GM12878 (cell line): ENCODE measurements at regions not wholly inside any gene's neighbourhood (a gene's known extent, or its start where the extent isn't known, plus 50 kb on each side); places are given as distances from the start of the nearest gene placed in this dataset.
"Not testable (repeated sequence)": the region's sequence is repeated elsewhere in the genome, so short reads cannot be mapped to it uniquely, and the experiment has no call there.

Source experiments
- ATAC-seq: fragments of 200-7000 bp; cut with Tn5 transposase; 3 replicates; pipeline ENCODE4 v1.9.1; 2020; ENCODE audit warnings: mild to moderate bottlenecking, moderate library complexity
- BruUV-seq: library from RNA; stranded (reverse); fragments of 400-500 nt; replicated peaks from 2 replicates; lab custom pipeline; 2021; lab: Mats Ljungman, UMichigan
- CTCF ChIA-PET: fragments of 300-600 bp; sonication (Branson Sonifier 250); formaldehyde crosslinking; extraction: SDS; loops from one replicate; lab custom pipeline; 2021; ENCODE audit warnings: inconsistent platforms; lab: Yijun Ruan, JAX
- POLR2A ChIA-PET: fragments of 350-600 bp; formaldehyde crosslinking; extraction: SDS; loops from one replicate; lab custom pipeline; 2021; ENCODE audit warnings: inconsistent platforms; lab: Charles Lee
- RAD21 ChIA-PET: fragments of 300-600 bp; sonication (Branson Sonifier 250); formaldehyde crosslinking; loops from one replicate; lab custom pipeline; 2023; ENCODE audit warnings: antibody characterized with exemption; ENCODE audit not compliant: unreplicated experiment; lab: Charles Lee
- SMC1A ChIA-PET: fragments of 300-600 bp; sonication (Branson Sonifier 250); formaldehyde crosslinking; loops from one replicate; lab custom pipeline; 2023; ENCODE audit not compliant: unreplicated experiment, uncharacterized antibody; lab: Charles Lee
- DNase-seq: peaks from one replicate; pipeline ENCODE4 v3.0.0-alpha.2; 2011; ENCODE audit warnings: low read depth, low spot score
- FAIRE-seq: peaks from 3 replicates; lab custom pipeline; 2011; peaks lifted over from hg19 to GRCh38; lab: Jason Lieb, UNC
- H2AFZ ChIP-seq: 2 replicates; pipeline ENCODE4 v1.6.0; 2011; ENCODE audit warnings: low read depth, low read length, control low read depth; ENCODE audit not compliant: control insufficient read depth
- H3K27ac ChIP-seq: 2 replicates; pipeline ENCODE4 v1.5.1; 2011; ENCODE audit warnings: control low read depth; ENCODE audit not compliant: control insufficient read depth, insufficient read depth
- H3K27me3 ChIP-seq, 2 experiments: replicated peaks in 1 of 2; 2 replicates each; pipeline versions ENCODE4 v1.6.0 to v1.6.1; 2011; ENCODE audit warnings: low read length in 1 of 2; ENCODE audit not compliant: control insufficient read depth in 2 of 2, insufficient read depth in 2 of 2
- H3K36me3 ChIP-seq, 2 experiments: 2 replicates each; pipeline ENCODE4 v1.5.1; 2011; ENCODE audit warnings: low read length in 1 of 2; ENCODE audit not compliant: control insufficient read depth in 2 of 2, insufficient read depth in 2 of 2
- H3K4me1 ChIP-seq: 2 replicates; pipeline ENCODE4 v1.6.1; 2011; ENCODE audit warnings: mild to moderate bottlenecking, low read length, moderate library complexity, mixed read lengths; ENCODE audit not compliant: control insufficient read depth, insufficient read depth
- H3K4me2 ChIP-seq: 2 replicates; pipeline ENCODE4 v1.6.0; 2011; ENCODE audit warnings: control low read depth; ENCODE audit not compliant: control insufficient read depth, insufficient read depth
- H3K4me3 ChIP-seq: fragments of 200-600 bp; sonication (generic); 2 replicates; pipeline ENCODE4 v1.5.1; 2016
- H3K79me2 ChIP-seq: 2 replicates; pipeline ENCODE4 v1.6.0; 2011; ENCODE audit warnings: low read length; ENCODE audit not compliant: control insufficient read depth, insufficient read depth
- H3K9ac ChIP-seq: 2 replicates; pipeline ENCODE4 v1.8.0; 2011; ENCODE audit warnings: low read length, control low read depth, mixed read lengths; ENCODE audit not compliant: control insufficient read depth, insufficient read depth
- H3K9me3 ChIP-seq: replicated peaks from 3 replicates; pipeline ENCODE4 v1.5.1; 2011; ENCODE audit warnings: mild to moderate bottlenecking, low read length; ENCODE audit not compliant: control insufficient read depth, insufficient read depth
- H4K20me1 ChIP-seq: 2 replicates; pipeline ENCODE4 v1.6.0; 2011; ENCODE audit not compliant: control insufficient read depth, insufficient read depth
- ATF7 ChIP-seq: fragments of 450-650 bp; IDR thresholded peaks from 2 replicates; pipeline ENCODE4 v1.6.1; 2016; ENCODE audit warnings: low read depth, mild to moderate bottlenecking
- CHD2 ChIP-seq: IDR thresholded peaks from 2 replicates; pipeline ENCODE4 v1.6.1; 2011; ENCODE audit warnings: low read depth, low read length, improper control_type of control experiment, borderline replicate concordance
- WGBS: methylation state at CpG from one replicate; pipeline ENCODE4 v1.1.6; 2016; ENCODE audit warnings: low lambda C conversion rate; ENCODE audit not compliant: insufficient replicate concordance, insufficient coverage; ENCODE audit errors: missing lambda C conversion rate; 5-methylcytosine and 5-hydroxymethylcytosine counted together
- in situ Hi-C: fragments of 300-500 bp; cut with MboI; formaldehyde crosslinking; loops from 9 replicates; pipeline ENCODE4 v1.14.3; 2018; ENCODE audit warnings: mixed read lengths
- intact Hi-C: fragments of 100-400 bp; cut with micrococcal nuclease; formaldehyde crosslinking; loops from one replicate; pipeline ENCODE4 v1.14.2; 2022; ENCODE audit not compliant: unreplicated experiment
- TF ChIP-seq, protein P1 (sequence below): fragments of 450-650 bp; IDR thresholded peaks from 2 replicates; pipeline ENCODE4 v1.6.1; 2018; ENCODE audit warnings: borderline replicate concordance, mild to moderate bottlenecking; ENCODE audit not compliant: partially characterized antibody

DNA sequence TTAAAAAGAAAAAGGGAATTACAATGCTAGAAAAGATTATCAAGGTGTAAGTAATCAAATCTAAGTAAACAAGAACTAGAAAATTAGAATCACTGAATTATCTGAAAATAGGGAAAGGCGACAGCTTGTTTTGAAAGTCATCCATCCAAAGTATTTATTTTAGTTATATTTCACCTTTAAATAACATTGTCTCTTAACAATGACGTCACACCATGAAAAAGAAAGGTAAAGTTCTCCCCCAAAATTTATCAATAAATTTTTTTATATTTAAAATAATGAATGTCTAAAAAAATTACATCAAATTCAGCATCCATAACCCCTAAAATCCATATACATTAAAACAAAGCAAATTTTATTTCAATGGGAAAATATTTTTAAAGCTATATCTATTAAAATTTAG lies 223.2 kb downstream of the RERGL start:
- Histone ChIP-seq H3K36me3 (no peaks in the 10 kb centered on the region), H3K4me3 (no peak overlapping the region), H3K4me2 (no peak overlapping the region), H3K9me3 (no peaks in the 10 kb centered on the region; the same call in 1 of the 3 replicates), H3K27ac (no peak overlapping the region), H3K9ac (no peak overlapping the region), H3K4me1 (no peaks in the 10 kb centered on the region), H3K79me2 (no peaks in the 10 kb centered on the region), H3K27me3 (no peaks in the 10 kb centered on the region), H2AFZ (no peak overlapping the region), H4K20me1 (no peaks in the 10 kb centered on the region)
- ChIA-PET SMC1A (interaction anchor here (0.7 to 1.0 kb wide), 3 partner anchors 9 to 1354 kb away, joined by 3 read pairs; no protein-coding TSS in a partner anchor), RAD21 (no interaction called here), CTCF (no interaction called here), POLR2A (no interaction called here)
- in situ Hi-C loops (loop anchor here (5.0 kb wide), 1 partner anchor 90 kb away; no protein-coding TSS in a partner anchor), intact Hi-C loops (no loop called here)
- FAIRE-seq (no peak), DNase-seq (no peak), ATAC-seq (no peak)
- TF ChIP-seq ATF7 (peak; percentile 40; the same call in 1 of the 2 replicates), CHD2 (no peak)
- TF ChIP-seq, protein P1, sequence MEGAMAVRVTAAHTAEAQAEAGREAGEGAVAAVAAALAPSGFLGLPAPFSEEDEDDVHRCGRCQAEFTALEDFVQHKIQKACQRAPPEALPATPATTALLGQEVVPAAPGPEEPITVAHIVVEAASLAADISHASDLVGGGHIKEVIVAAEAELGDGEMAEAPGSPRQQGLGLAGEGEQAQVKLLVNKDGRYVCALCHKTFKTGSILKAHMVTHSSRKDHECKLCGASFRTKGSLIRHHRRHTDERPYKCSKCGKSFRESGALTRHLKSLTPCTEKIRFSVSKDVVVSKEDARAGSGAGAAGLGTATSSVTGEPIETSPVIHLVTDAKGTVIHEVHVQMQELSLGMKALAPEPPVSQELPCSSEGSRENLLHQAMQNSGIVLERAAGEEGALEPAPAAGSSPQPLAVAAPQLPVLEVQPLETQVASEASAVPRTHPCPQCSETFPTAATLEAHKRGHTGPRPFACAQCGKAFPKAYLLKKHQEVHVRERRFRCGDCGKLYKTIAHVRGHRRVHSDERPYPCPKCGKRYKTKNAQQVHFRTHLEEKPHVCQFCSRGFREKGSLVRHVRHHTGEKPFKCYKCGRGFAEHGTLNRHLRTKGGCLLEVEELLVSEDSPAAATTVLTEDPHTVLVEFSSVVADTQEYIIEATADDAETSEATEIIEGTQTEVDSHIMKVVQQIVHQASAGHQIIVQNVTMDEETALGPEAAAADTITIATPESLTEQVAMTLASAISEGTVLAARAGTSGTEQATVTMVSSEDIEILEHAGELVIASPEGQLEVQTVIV: no peak
- no TSS peak for BruUV-seq
- 3% methylated on average over 2 of the region's 2 CpGs for WGBS

DNA sequence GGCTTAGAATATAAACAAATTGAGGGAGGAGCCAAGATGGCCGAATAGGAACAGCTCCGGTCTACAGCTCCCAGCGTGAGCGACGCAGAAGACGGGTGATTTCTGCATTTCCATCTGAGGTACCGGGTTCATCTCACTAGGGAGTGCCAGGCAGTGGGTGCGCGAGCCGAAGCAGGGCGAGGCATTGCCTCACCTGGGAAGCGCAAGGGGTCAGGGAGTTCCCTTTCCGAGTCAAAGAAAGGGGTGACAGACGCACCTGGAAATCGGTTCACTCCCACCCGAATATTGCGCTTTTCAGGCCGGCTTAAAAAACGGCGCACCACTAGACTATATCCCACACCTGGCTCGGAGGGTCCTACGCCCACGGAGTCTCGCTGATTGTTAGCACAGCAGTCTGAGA lies 234.4 kb downstream of the RERGL start:
- WGBS: 59% methylated on average over 24 of the region's 24 CpGs
- H3K79me2 ChIP-seq, CTCF ChIA-PET, FAIRE-seq, H3K27me3 ChIP-seq, intact Hi-C loops, H3K27ac ChIP-seq, POLR2A ChIA-PET, H3K9ac ChIP-seq, in situ Hi-C loops, DNase-seq, RAD21 ChIA-PET, H3K9me3 ChIP-seq, ATAC-seq, H3K4me3 ChIP-seq, SMC1A ChIA-PET, H4K20me1 ChIP-seq, H3K4me1 ChIP-seq, H2AFZ ChIP-seq, H3K36me3 ChIP-seq, BruUV-seq, H3K4me2 ChIP-seq: not testable (repeated sequence)
